Neural cell (in vitro differentiated cells): ENCODE measurements at regions not wholly inside any gene's neighbourhood (a gene's known extent, or its start where the extent isn't known, plus 50 kb on each side); places are given as distances from the start of the nearest gene placed in this dataset.

ENCODE experiments used
- H2AFZ ChIP-seq: fragments of 200-600, 300-800 bp; sonication (generic), shearing (Covaris generic); 2 replicates; pipeline ENCODE4 v1.6.0; 2014; ENCODE audit warnings: low read depth, mild to moderate bottlenecking, antibody characterized with exemption, low read length, moderate library complexity
- H3F3A ChIP-seq: fragments of 200-600 bp; shearing (Covaris generic); 2 replicates; pipeline ENCODE4 v1.6.1; 2016; ENCODE audit warnings: mild to moderate bottlenecking, moderate library complexity, mixed read lengths, antibody characterized with exemption, low read length; ENCODE audit not compliant: insufficient read depth, poor library complexity, severe bottlenecking
- H3K27ac ChIP-seq: fragments of 200-600, 300-800 bp; sonication (generic), shearing (Covaris generic); 2 replicates; pipeline ENCODE4 v1.5.1; 2014; ENCODE audit warnings: mild to moderate bottlenecking, low read length, moderate library complexity
- H3K27me3 ChIP-seq: fragments of 300-800, 200-600 bp; sonication (generic), shearing (Covaris generic); 2 replicates; pipeline ENCODE4 v1.6.0; 2014; ENCODE audit warnings: mild to moderate bottlenecking, low read depth, low read length, moderate library complexity; ENCODE audit not compliant: insufficient read depth
- H3K36me3 ChIP-seq: fragments of 300-800, 200-600 bp; sonication (generic), shearing (Covaris generic); 2 replicates; pipeline ENCODE4 v1.5.1; 2014; ENCODE audit warnings: mild to moderate bottlenecking, antibody characterized with exemption, low read length, moderate library complexity; ENCODE audit not compliant: insufficient read depth
- H3K4me2 ChIP-seq: fragments of 300-800, 200-600 bp; sonication (generic), shearing (Covaris generic); 2 replicates; pipeline ENCODE4 v1.6.0; 2014; ENCODE audit warnings: mild to moderate bottlenecking, low read length
- H3K4me3 ChIP-seq: fragments of 300-800, 200-600 bp; sonication (generic), shearing (Covaris generic); 2 replicates; pipeline ENCODE4 v1.5.1; 2014; ENCODE audit warnings: mild to moderate bottlenecking, low read length, moderate library complexity
- H3K79me2 ChIP-seq: fragments of 200-600 bp; shearing (Covaris generic); replicated peaks from 2 replicates; pipeline ENCODE4 v1.6.0; 2014; ENCODE audit warnings: mild to moderate bottlenecking, low read length, moderate library complexity; ENCODE audit not compliant: insufficient read depth
- H3K9ac ChIP-seq: fragments of 300-800, 200-600 bp; sonication (generic), shearing (Covaris generic); 2 replicates; pipeline ENCODE4 v1.6.1; 2016; ENCODE audit warnings: mild to moderate bottlenecking, low read length, mixed read lengths
- H3K9me2 ChIP-seq: fragments of 200-600 bp; shearing (Covaris generic); 2 replicates; pipeline ENCODE4 v1.6.1; 2016; ENCODE audit warnings: mild to moderate bottlenecking, low read length, mixed read lengths; ENCODE audit not compliant: insufficient read depth
- H3K9me3 ChIP-seq: fragments of 200-600, 300-800 bp; sonication (generic), shearing (Covaris generic); 2 replicates; pipeline ENCODE4 v1.6.1; 2016; ENCODE audit warnings: mild to moderate bottlenecking, mixed run types, low read length, moderate library complexity, mixed read lengths
- H4K20me1 ChIP-seq: fragments of 200-600 bp; shearing (Covaris generic); 2 replicates; pipeline ENCODE4 v1.6.1; 2016; ENCODE audit warnings: mild to moderate bottlenecking, mixed run types; ENCODE audit not compliant: insufficient read depth
- CTCF ChIP-seq: fragments of 450-650 bp; IDR thresholded peaks from 2 replicates; pipeline ENCODE4 v1.5.1; 2014; ENCODE audit warnings: antibody characterized with exemption, mild to moderate bottlenecking, moderate library complexity; ENCODE audit not compliant: poor library complexity, severe bottlenecking
- EP300 ChIP-seq: fragments of 450-650 bp; conservative IDR thresholded peaks from 2 replicates; pipeline ENCODE4 v1.6.1; 2014; ENCODE audit warnings: antibody characterized with exemption, mild to moderate bottlenecking, moderate library complexity; ENCODE audit not compliant: poor library complexity, severe bottlenecking
- EZH2 ChIP-seq: fragments of 200-600, 300-800 bp; shearing (Covaris generic), sonication (generic); IDR thresholded peaks from 2 replicates; pipeline ENCODE4 v1.6.1; 2014; ENCODE audit warnings: antibody characterized with exemption, low read length, borderline replicate concordance, mild to moderate bottlenecking; ENCODE audit not compliant: insufficient read depth, poor library complexity, severe bottlenecking
- MXI1 ChIP-seq: fragments of 450-650 bp; conservative IDR thresholded peaks from 2 replicates; pipeline ENCODE4 v1.6.1; 2014; ENCODE audit warnings: antibody characterized with exemption, mild to moderate bottlenecking; ENCODE audit not compliant: poor library complexity, severe bottlenecking
- RAD21 ChIP-seq: fragments of 450-650 bp; conservative IDR thresholded peaks from 2 replicates; pipeline ENCODE4 v1.6.1; 2014; ENCODE audit warnings: antibody characterized with exemption, mild to moderate bottlenecking, moderate library complexity
- REST ChIP-seq: IDR thresholded peaks from 2 replicates; pipeline ENCODE4 v1.6.1; 2012; ENCODE audit warnings: borderline replicate concordance
- SMC3 ChIP-seq: fragments of 450-650 bp; conservative IDR thresholded peaks from 2 replicates; pipeline ENCODE4 v1.6.1; 2014; ENCODE audit warnings: antibody characterized with exemption, mild to moderate bottlenecking, moderate library complexity; ENCODE audit not compliant: poor library complexity
- TAF1 ChIP-seq: IDR thresholded peaks from 2 replicates; pipeline ENCODE4 v1.6.1; 2012; ENCODE audit warnings: low read depth

GRCh38 chr3:72657666-72658065 lies 190.6 kb downstream of the SHQ1 start:
- Histone ChIP-seq H3K79me2 (no peaks in the 10 kb centered on the region), H3K27me3 (no peaks in the 10 kb centered on the region), H3K36me3 (no peaks in the 10 kb centered on the region), H4K20me1 (no peaks in the 10 kb centered on the region), H2AFZ (no peak overlapping the region), H3K4me3 (no peak overlapping the region), H3K9me3 (no peaks in the 10 kb centered on the region), H3K9me2 (no peaks in the 10 kb centered on the region), H3K27ac (no peak overlapping the region), H3K4me2 (no peak overlapping the region), H3F3A (no peaks in the 10 kb centered on the region), H3K9ac (no peak overlapping the region)
- TF ChIP-seq TAF1 (no peak), RAD21 (no peak), EZH2 (no peak), EP300 (no peak), SMC3 (no peak), REST (no peak), CTCF (no peak)

GRCh38 chr3:72655723-72656122 lies 192.5 kb downstream of the SHQ1 start:
- Histone ChIP-seq H3K9me2 (no peaks in the 10 kb centered on the region), H3K79me2 (no peaks in the 10 kb centered on the region), H3K27me3 (no peaks in the 10 kb centered on the region), H2AFZ (no peak overlapping the region), H3F3A (no peaks in the 10 kb centered on the region), H3K9ac (no peak overlapping the region), H4K20me1 (no peaks in the 10 kb centered on the region), H3K4me3 (peak overlapping the region; percentile 41), H3K9me3 (no peaks in the 10 kb centered on the region), H3K36me3 (no peaks in the 10 kb centered on the region), H3K27ac (no peak overlapping the region), H3K4me2 (no peak overlapping the region)
- TF ChIP-seq CTCF (no peak), MXI1 (no peak), EP300 (no peak), REST (no peak)
